ENCODE measurements at regions not wholly inside any gene's neighbourhood (a gene's known extent, or its start where the extent isn't known, plus 50 kb on each side); places are given as distances from the start of the nearest gene placed in this dataset.

DNA sequence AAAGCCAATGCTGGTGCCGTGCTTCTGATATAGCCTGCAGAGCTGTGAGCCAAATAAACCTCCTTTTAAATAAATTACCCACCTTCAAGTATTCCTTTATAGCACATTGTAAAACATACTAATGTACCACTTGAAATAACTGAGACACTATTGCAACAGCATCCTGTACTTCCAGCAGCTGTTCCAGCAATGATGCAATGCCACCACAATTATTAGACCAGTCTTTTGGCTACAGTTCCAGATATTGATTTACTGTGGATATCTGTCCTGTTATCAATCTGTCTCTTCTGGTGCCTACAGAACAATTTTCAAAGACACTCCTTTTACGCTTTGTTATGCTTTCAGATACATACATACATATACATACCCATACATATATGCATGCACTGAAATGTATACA is 567.9 kb downstream of the TAF11L14 start:
- no peaks in the 10 kb centered on the region for H3K36me3 ChIP-seq (ENCODE audit: control insufficient read depth, insufficient read depth, low read length)
- ChIA-PET POLR2A (no interaction called here), CTCF (no interaction called here)
- no TSS peak for BruUV-seq (replicated peaks)
- in situ Hi-C loops (cut with HindIII; ENCODE audit: low pct_unique_long_range_greater_than_20kb, low sequenced_read_pairs): no loop called here
- no peak overlapping the region for H3K27ac ChIP-seq (ENCODE audit: low read length)
- H3K4me3 ChIP-seq (ENCODE audit: low read depth in 2 of 2, low read length in 2 of 2): no peak overlapping the region
- H3K27me3 ChIP-seq (ENCODE audit: control insufficient read depth, insufficient read depth, low read length): no peaks in the 10 kb centered on the region
- DNase-seq (ENCODE audit: low read depth, low spot score) (no peak), ATAC-seq (no peak)
- intact Hi-C loops (cut with micrococcal nuclease; ENCODE audit: unreplicated experiment): no loop called here
- TF ChIP-seq POLR2AphosphoS5 (IDR thresholded peaks at IDR 0.05; ENCODE audit: low read depth, low read length) (no peak), SIN3A (IDR thresholded peaks at IDR 0.05; ENCODE audit: borderline replicate concordance, insufficient read depth, low read depth, low read length) (no peak), TCF7L2 (IDR thresholded peaks at IDR 0.05; ENCODE audit: low read depth, low read length) (no peak)
- no peaks in the 10 kb centered on the region for H3K9me3 ChIP-seq (ENCODE audit: control insufficient read depth, insufficient read depth, low read depth, low read length)
- H3K4me1 ChIP-seq (ENCODE audit: control insufficient read depth, insufficient read depth, low read length): no peaks in the 10 kb centered on the region

DNA sequence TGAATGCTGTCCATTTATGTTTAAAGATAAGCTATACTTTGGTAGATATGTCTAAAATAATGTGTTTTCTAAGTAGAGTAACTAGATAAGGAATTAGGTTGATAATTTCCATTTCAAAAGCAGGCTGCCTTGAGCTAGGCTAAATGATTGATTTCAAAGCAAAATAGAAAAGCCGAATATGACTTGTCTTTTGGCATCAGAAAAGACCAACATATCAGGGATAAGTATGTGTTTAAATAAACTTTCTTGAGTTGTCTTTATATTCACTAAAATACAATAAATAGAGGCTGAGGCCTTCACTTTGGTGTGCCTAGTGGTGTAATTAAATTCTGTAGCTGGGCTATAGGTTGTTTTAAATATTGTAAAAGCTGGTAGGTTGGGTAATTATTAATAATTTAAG is 569.0 kb downstream of the TAF11L14 start:
- H3K4me1 ChIP-seq (ENCODE audit: control insufficient read depth, insufficient read depth, low read length): no peaks in the 10 kb centered on the region
- no peaks in the 10 kb centered on the region for H3K36me3 ChIP-seq (ENCODE audit: control insufficient read depth, insufficient read depth, low read length)
- no peak overlapping the region for H3K4me3 ChIP-seq (ENCODE audit: low read depth in 2 of 2, low read length in 2 of 2)
- ChIA-PET POLR2A (no interaction called here), CTCF (no interaction called here)
- in situ Hi-C loops (cut with HindIII; ENCODE audit: low pct_unique_long_range_greater_than_20kb, low sequenced_read_pairs) (no loop called here), intact Hi-C loops (cut with micrococcal nuclease; ENCODE audit: unreplicated experiment) (no loop called here)
- TF ChIP-seq, protein P1, sequence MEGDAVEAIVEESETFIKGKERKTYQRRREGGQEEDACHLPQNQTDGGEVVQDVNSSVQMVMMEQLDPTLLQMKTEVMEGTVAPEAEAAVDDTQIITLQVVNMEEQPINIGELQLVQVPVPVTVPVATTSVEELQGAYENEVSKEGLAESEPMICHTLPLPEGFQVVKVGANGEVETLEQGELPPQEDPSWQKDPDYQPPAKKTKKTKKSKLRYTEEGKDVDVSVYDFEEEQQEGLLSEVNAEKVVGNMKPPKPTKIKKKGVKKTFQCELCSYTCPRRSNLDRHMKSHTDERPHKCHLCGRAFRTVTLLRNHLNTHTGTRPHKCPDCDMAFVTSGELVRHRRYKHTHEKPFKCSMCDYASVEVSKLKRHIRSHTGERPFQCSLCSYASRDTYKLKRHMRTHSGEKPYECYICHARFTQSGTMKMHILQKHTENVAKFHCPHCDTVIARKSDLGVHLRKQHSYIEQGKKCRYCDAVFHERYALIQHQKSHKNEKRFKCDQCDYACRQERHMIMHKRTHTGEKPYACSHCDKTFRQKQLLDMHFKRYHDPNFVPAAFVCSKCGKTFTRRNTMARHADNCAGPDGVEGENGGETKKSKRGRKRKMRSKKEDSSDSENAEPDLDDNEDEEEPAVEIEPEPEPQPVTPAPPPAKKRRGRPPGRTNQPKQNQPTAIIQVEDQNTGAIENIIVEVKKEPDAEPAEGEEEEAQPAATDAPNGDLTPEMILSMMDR (IDR thresholded peaks at IDR 0.05): no peak
- TF ChIP-seq, protein P2, sequence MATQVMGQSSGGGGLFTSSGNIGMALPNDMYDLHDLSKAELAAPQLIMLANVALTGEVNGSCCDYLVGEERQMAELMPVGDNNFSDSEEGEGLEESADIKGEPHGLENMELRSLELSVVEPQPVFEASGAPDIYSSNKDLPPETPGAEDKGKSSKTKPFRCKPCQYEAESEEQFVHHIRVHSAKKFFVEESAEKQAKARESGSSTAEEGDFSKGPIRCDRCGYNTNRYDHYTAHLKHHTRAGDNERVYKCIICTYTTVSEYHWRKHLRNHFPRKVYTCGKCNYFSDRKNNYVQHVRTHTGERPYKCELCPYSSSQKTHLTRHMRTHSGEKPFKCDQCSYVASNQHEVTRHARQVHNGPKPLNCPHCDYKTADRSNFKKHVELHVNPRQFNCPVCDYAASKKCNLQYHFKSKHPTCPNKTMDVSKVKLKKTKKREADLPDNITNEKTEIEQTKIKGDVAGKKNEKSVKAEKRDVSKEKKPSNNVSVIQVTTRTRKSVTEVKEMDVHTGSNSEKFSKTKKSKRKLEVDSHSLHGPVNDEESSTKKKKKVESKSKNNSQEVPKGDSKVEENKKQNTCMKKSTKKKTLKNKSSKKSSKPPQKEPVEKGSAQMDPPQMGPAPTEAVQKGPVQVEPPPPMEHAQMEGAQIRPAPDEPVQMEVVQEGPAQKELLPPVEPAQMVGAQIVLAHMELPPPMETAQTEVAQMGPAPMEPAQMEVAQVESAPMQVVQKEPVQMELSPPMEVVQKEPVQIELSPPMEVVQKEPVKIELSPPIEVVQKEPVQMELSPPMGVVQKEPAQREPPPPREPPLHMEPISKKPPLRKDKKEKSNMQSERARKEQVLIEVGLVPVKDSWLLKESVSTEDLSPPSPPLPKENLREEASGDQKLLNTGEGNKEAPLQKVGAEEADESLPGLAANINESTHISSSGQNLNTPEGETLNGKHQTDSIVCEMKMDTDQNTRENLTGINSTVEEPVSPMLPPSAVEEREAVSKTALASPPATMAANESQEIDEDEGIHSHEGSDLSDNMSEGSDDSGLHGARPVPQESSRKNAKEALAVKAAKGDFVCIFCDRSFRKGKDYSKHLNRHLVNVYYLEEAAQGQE (IDR thresholded peaks at IDR 0.05; ENCODE audit: insufficient read depth in 1 of 2, low read depth in 2 of 2, low read length in 1 of 2): no peak
- TF ChIP-seq POLR2AphosphoS5 (IDR thresholded peaks at IDR 0.05; ENCODE audit: low read depth, low read length) (no peak), TCF7L2 (IDR thresholded peaks at IDR 0.05; ENCODE audit: low read depth, low read length) (no peak), SIN3A (IDR thresholded peaks at IDR 0.05; ENCODE audit: borderline replicate concordance, insufficient read depth, low read depth, low read length) (no peak)
- no peak overlapping the region for H3K27ac ChIP-seq (ENCODE audit: low read length)
- H3K9me3 ChIP-seq (ENCODE audit: control insufficient read depth, insufficient read depth, low read depth, low read length): no peaks in the 10 kb centered on the region
- no TSS peak for BruUV-seq (replicated peaks)
- ATAC-seq (no peak), DNase-seq (ENCODE audit: low read depth, low spot score) (no peak)
- H3K27me3 ChIP-seq (ENCODE audit: control insufficient read depth, insufficient read depth, low read length): no peaks in the 10 kb centered on the region

DNA sequence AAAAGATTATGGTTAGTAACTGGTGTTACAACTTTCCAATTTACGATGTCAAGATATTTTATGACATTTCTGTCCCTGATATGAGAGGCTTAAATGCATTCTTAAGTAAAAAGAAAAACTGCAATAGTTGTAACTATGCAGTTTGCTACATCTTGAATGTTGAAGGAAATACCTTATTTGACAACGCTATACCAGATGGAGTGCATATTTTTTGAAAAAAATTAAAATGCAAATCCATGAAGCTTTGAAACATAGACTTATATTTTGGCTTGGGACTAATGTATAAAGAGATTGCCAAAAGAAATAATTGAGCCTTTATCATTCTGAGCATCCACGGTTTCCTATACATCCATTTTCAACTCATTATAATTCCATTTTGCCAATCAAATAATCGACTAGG is 579.4 kb downstream of the TAF11L14 start:
- intact Hi-C loops (cut with micrococcal nuclease; ENCODE audit: unreplicated experiment): no loop called here
- BruUV-seq (replicated peaks): no TSS peak
- Histone ChIP-seq H3K27me3 (ENCODE audit: control insufficient read depth, insufficient read depth, low read length) (no peaks in the 10 kb centered on the region), H3K4me3 (ENCODE audit: low read depth in 2 of 2, low read length in 2 of 2) (no peak overlapping the region), H3K27ac (ENCODE audit: low read length) (no peak overlapping the region), H3K4me1 (ENCODE audit: control insufficient read depth, insufficient read depth, low read length) (no peaks in the 10 kb centered on the region), H3K36me3 (ENCODE audit: control insufficient read depth, insufficient read depth, low read length) (no peaks in the 10 kb centered on the region), H3K9me3 (ENCODE audit: control insufficient read depth, insufficient read depth, low read depth, low read length) (peaks cover 7% of the 10 kb centered on the region; the same call in 1 of the 2 replicates)
- TF ChIP-seq POLR2AphosphoS5 (IDR thresholded peaks at IDR 0.05; ENCODE audit: low read depth, low read length) (no peak), TCF7L2 (IDR thresholded peaks at IDR 0.05; ENCODE audit: low read depth, low read length) (no peak), SIN3A (IDR thresholded peaks at IDR 0.05; ENCODE audit: borderline replicate concordance, insufficient read depth, low read depth, low read length) (no peak)
- TF ChIP-seq, protein P2 (IDR thresholded peaks at IDR 0.05; ENCODE audit: insufficient read depth in 1 of 2, low read depth in 2 of 2, low read length in 1 of 2): no peak
- TF ChIP-seq, protein P1 (IDR thresholded peaks at IDR 0.05): no peak
- CTCF ChIA-PET: no interaction called here
- ATAC-seq (no peak), DNase-seq (ENCODE audit: low read depth, low spot score) (no peak)
- POLR2A ChIA-PET: no interaction called here
- in situ Hi-C loops (cut with HindIII; ENCODE audit: low pct_unique_long_range_greater_than_20kb, low sequenced_read_pairs): no loop called here
